HG02870 (cell line): ENCODE measurements at regions not wholly inside any gene's neighbourhood (a gene's known extent, or its start where the extent isn't known, plus 50 kb on each side); places are given as distances from the start of the nearest gene placed in this dataset.

Experiments used
- ATAC-seq: cut with Tn5 transposase; IDR thresholded peaks from one replicate; pipeline ENCODE4 v1.9.1; 2021; ENCODE audit warnings: mild to moderate bottlenecking, moderate library complexity; ENCODE audit not compliant: unreplicated experiment

GRCh38 chr14:29102996-29103395 lies 336.4 kb downstream of the FOXG1 start:
- no peak for ATAC-seq

DNA sequence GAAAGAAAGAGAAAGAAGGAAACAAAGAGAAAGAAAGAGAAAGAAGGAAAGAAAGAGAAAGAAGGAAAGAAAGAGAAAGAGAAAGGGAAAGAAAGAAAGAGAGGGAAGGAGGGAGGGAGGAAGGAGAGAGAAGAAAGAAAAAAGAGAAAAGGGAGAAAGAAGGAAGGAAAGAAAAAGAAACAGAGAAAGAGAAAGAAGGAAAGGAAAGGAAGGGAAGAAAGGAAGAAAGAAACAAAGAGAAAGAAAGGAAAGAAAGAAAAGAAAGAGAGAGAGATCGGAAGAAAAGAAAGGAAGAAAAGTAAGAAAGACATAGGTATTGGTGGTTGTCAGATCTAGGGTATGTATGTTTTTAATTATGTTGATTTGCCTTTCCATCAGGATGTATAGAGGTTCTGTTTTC lies 342.3 kb downstream of the FOXG1 start:
- ATAC-seq: no peak

GRCh38 chr14:29109589-29109988 lies 343.0 kb downstream of the FOXG1 start:
- ATAC-seq: no peak

DNA sequence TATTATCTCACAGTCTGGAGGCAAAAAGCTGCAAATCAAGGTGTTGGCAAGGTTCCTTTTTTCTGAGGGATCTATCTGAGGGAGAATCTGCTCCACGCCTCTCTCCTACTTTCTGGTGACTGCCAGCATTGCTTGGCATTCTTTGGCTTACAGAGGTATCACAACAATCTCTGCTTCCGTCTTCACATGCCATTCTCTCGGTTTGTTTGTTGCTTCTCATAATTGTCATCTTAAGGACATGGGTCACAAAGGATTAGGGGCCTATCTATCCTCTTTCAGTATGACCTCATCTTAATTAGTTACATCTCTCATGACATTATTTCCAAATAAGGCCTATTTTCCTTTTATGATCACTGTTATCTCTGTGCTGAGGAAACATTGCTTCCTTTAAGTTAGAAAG lies 345.0 kb downstream of the FOXG1 start:
- ATAC-seq: no peak

DNA sequence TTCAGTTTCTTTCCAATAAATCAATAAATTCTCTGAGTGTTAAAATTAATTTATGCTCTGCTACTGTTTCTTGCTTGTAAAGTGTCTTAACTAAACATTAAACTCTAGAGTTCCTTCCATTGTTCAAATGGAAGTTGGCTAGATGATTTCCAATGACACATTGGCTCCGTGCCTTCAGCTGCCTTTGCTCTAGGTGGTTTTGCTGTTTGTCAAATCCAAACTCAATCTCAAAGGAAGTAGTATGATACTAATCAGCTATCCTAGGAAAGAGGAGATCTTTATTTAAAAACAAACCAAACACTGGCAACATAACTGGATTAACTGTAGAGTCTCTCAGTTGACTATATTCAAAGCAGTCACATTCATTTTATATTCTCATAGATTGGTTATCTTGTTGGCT lies 356.4 kb downstream of the FOXG1 start:
- ATAC-seq: no peak

GRCh38 chr14:29126361-29126760 lies 359.8 kb downstream of the FOXG1 start:
- ATAC-seq: no peak

- no peak for ATAC-seq
Observed at GRCh38 chr14:29126865-29127264, 360.3 kb downstream of the FOXG1 start.

DNA sequence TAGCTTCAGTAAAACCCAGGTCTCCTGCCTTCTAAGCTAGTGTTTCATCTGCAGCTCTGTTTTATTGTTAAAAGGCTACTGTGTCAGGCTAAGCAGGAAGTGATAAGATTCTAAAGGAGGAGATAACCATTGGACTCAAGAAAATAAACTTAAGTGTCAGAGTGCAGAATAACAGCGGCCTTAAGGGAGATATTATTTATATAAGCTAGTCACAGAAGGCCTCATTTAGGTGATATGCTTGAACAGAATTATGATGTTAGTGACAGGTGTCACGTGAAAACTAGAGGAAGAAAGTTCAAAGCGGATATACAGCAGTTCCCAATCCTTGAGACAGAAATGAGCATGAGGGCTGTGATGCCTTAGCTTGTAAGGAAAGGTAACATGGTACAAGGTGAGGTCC lies 373.4 kb downstream of the FOXG1 start:
- ATAC-seq: no peak

DNA sequence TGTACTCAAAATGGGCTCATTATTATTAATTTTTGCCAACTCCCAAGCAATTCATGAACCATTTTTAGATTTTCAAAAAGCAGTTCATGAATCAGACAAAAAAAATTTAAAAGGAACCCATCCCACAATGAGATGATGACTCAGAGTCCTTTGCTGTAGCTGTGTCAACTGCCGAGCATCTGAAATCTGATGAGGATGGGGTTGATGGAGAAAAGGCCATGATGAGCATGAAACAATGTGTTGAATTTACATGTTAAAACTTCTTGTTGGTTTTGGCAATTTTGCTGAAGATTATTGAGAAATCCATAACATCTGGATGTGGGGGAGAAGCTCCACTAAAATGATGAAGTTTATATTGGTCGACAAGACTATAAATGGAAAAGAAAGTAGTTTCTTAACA lies 378.0 kb downstream of the FOXG1 start:
- ATAC-seq: no peak

GRCh38 chr14:29148221-29148620 lies 381.6 kb downstream of the FOXG1 start:
- no peak for ATAC-seq

DNA sequence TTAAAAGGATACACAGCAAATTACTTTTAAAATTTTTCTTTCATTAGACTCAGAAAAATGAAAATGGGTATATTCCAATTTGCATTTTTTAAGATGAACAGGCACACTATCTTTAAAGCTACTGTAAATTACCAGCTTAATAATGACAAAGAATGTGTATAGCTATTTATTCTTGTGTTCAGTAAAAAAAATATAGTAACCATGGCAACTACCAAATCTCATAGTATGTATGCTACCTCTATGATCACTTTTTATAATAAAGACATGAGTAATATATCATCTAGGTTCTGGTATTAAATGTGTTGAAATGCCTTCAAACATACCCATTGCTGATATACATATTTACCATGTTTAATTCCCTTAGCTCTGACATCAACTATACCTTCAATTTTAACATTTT lies 383.2 kb downstream of the FOXG1 start:
- ATAC-seq: no peak

DNA sequence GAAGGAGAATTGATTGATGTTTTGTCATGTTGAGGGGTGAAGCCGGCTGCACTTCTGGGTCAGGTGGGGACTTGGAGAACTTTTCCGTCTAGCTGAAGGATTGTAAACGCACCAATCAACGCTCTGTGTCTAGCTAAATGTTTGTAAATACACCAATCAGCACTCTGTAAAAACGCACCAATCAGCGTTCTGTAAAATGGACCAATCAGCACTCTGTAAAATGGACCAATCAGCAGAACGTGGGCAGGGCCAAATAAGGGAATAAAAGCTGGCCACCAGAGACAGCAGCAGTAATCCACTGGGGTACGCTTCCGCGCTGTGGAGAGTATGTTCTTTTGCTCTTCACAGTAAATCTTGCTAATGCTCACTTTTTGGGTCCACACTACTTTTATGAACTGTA lies 384.1 kb downstream of the FOXG1 start:
- no peak for ATAC-seq

GRCh38 chr14:29156096-29156495 lies 389.5 kb downstream of the FOXG1 start:
- no peak for ATAC-seq

GRCh38 chr14:29161593-29161992 lies 395.0 kb downstream of the FOXG1 start:
- no peak for ATAC-seq

DNA sequence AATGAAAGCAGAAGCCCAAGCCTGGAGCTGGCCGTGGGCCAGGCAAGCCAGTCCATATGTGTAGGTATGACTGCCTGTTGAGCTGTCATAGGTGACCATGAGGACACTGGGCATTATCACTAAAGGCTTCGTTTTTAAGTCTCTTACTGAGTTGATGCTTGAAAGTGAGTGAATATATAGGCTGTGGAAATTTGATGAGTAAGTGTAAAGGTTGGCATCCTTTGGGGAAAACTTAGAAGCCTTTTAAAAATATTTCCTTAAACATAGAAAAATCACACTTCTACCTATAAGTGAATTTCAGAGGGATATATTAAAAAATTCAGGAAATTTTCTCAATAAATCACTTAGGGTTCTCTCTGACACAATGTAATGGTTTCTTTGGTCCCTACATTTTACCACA lies 396.5 kb downstream of the FOXG1 start:
- ATAC-seq: no peak

- ATAC-seq: no peak
Observed at GRCh38 chr14:29165431-29165830, 398.8 kb downstream of the FOXG1 start.

- no peak for ATAC-seq
Observed at GRCh38 chr14:29166507-29166906, 399.9 kb downstream of the FOXG1 start.

DNA sequence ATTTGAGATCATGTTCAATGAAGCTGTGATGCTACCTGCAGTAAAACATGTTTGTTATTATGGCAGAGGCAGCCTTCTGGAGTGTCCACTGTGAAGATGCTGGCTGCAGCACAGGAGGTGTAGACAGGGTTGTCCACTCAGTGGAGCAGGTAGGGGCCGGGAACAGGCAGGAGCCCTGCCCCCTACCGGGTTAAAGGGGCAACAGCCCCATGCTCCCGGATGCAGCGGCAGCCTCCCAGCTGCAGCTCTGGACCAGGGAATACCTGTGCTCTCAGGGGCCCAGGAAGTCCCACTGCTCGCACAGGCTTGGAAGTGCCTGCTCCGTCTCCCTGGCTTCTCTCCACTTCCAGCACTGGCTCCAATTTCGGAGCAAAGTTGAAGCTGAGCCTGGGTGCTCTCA lies 401.6 kb downstream of the FOXG1 start:
- ATAC-seq: no peak

DNA sequence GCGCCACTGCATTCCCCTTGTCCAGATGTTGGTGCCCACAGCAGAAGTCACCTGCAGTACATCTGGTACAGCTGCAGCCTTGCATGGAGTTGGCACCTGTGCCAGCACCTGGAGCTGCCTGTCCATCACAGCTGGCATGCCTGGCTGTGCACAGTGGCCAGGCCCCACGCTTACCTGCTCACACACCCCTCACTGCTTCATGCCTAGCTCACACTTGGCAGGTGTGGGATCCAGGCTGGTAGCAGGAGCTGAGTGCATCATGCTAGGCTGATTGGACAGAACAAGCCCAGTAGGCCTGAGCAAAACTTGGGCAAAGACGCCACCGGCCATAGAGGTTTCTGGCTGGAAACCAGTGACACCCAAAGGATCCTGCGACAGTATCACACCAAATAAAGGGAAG lies 402.8 kb downstream of the FOXG1 start:
- no peak for ATAC-seq

DNA sequence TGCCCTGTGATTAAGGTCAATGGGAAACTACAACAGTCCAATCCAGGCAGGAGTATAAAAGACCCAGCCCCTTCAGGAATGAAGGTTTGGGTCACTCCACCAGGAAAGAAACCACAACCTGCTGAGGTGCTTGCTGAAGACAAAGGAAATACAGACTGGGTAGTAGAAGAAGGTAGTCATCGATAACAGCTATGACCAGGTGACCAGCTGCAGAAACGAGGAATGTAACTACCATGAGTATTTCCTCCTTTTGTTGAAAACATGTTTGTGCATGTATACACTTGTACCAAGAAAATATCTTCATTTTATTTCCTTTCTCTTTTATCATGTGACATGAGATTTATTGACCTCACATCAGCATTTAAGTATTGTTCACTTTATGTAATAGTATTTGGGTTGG lies 409.1 kb downstream of the FOXG1 start:
- no peak for ATAC-seq

- no peak for ATAC-seq
Observed at GRCh38 chr14:29176876-29177275, 410.3 kb downstream of the FOXG1 start.

GRCh38 chr14:29178971-29179370 lies 412.4 kb downstream of the FOXG1 start:
- no peak for ATAC-seq

GRCh38 chr14:29191092-29191491 lies 424.5 kb downstream of the FOXG1 start:
- ATAC-seq: no peak

- ATAC-seq: no peak
Observed at GRCh38 chr14:29197557-29197956, 431.0 kb downstream of the FOXG1 start.
